ENCODE measurements at regions not wholly inside any gene's neighbourhood (a gene's known extent, or its start where the extent isn't known, plus 50 kb on each side); places are given as distances from the start of the nearest gene placed in this dataset.

DNA sequence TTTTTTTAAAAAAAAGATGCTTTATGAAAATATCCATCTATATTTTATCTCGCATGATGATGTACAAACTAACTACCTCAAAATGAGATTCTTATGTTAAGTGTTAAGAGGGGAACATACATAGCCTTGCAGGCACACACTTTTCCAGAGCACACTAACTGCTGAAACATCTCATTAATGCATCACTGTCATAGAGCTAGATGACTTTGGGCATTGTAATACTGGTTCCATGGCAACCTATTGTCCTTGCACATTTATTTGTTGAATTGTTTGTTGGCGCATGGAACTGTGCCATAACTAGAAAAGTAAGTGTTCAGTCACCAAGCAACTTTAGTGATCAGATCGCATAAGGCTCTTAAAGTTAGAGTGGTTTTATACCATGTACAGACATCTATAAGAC lies 348.3 kb downstream of the GALC start:
- no peak for TF ChIP-seq CTCF (IDR thresholded peaks at IDR 0.05)
- no peak for TF ChIP-seq POLR2A (IDR thresholded peaks at IDR 0.05)

Measured in esophagus squamous epithelium (tissue), 4 donors.